Kidney epithelial cell (primary cell): ENCODE measurements at regions not wholly inside any gene's neighbourhood (a gene's known extent, or its start where the extent isn't known, plus 50 kb on each side); places are given as distances from the start of the nearest gene placed in this dataset.
"Not testable (repeated sequence)": the region's sequence is repeated elsewhere in the genome, so short reads cannot be mapped to it uniquely, and the experiment has no call there.

Experiments used
- DNase-seq: peaks from one replicate; pipeline ENCODE4 v3.0.0-alpha.2; 2010; ENCODE audit warnings: low read depth
- H3K27me3 ChIP-seq: 2 replicates; pipeline ENCODE4 v1.6.0; 2011; ENCODE audit warnings: low read length; ENCODE audit not compliant: control insufficient read depth, insufficient read depth
- H3K36me3 ChIP-seq: 2 replicates; pipeline ENCODE4 v1.5.1; 2011; ENCODE audit warnings: low read length; ENCODE audit not compliant: control insufficient read depth, insufficient read depth
- H3K4me3 ChIP-seq: 2 replicates; pipeline ENCODE4 v1.5.1; 2011; ENCODE audit warnings: low read depth, mild to moderate bottlenecking, control low read depth, low read length
- CTCF ChIP-seq: IDR thresholded peaks from 2 replicates; pipeline ENCODE4 v1.5.1; 2011; ENCODE audit warnings: mild to moderate bottlenecking, moderate library complexity, low read length, control low read depth, inconsistent platforms; ENCODE audit not compliant: insufficient read depth, poor library complexity, severe bottlenecking

DNA sequence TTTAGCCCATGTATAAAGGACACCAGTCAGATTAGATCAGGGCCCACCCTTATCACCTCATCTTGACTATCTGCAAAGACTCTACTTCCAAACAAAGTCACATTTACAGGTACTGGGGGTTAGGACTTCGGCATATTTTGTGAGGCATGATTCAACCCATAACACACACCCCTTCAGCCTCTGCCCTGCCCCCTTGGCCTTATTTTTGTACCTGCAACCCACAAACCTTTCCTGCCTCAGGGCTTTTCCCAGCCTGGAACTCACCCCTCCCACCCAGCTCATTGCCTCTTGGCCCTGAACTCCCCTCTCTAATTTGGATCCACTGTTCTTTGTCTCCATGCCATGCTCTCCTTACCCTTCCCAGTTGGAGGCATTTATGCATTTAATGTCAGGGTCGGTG lies 1116.9 kb downstream of the TBC1D22A start:
- Histone ChIP-seq H3K36me3 (no peaks in the 10 kb centered on the region), H3K4me3 (no peak overlapping the region), H3K27me3 (no peaks in the 10 kb centered on the region)
- no peak for TF ChIP-seq CTCF
- DNase-seq: no peak

DNA sequence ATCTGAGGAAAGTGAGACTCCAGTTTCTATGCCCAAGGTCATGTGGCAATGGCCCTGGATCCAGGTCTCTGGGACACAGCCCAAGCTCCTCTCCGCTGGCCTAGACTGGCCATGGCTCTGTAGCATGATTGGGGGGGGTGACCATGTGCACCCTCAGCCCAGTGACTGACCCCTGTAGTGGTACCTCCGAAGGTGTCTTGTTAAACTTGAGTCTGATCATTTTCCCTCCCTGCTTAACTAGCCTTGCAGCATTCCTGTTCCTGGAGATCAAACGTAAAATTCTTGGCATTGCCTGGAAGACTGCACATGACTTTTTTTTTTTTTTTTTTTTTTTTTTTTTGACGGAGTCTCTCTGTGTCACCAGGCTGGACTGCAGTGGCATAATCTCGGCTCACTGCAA lies 1116.0 kb downstream of the TBC1D22A start:
- DNase-seq: no peak
- Histone ChIP-seq H3K27me3 (no peaks in the 10 kb centered on the region), H3K36me3 (no peaks in the 10 kb centered on the region), H3K4me3 (no peak overlapping the region)
- no peak for TF ChIP-seq CTCF

DNA sequence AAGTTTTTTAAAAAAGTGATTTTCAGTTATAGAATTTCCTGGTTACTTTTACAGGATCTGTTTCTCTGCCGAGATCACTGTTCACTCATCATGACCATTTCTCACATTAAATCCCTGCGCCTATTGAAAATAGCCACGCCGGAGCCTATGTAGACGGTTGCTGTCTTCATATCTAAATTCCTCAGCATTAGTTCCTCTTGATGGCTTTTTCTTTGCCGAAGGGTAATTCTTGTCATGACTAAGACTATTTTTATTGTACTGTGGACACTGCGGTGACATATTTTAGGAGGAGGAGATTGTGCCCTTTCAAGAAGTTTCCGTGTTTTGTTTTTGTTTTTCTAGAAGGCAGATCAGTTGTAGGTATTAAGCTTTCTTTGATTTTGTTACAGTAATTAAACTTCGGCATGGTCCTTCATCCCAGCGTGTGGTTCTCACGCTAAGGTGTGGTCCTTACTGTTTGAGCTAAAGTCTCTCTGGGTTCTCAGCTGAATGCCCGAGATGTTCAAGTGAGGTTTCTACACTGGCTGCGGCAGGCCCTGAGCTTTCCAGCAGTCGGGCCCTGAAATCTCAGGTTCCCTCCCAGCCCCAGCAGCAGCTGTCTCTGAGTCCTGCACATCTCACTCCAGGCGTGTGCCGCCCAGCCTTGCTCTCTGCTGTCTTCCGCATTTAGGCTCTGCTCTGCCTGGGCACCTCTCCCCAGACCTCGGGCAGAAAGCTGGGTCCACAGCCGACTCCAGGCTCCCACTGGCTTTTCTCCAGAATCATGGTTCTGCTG lies 1110.5 kb downstream of the TBC1D22A start:
- H3K4me3 ChIP-seq: no peak overlapping the region
- TF ChIP-seq CTCF: no peak
- no peak for DNase-seq
- H3K36me3 ChIP-seq: no peaks in the 10 kb centered on the region
- no peaks in the 10 kb centered on the region for H3K27me3 ChIP-seq

DNA sequence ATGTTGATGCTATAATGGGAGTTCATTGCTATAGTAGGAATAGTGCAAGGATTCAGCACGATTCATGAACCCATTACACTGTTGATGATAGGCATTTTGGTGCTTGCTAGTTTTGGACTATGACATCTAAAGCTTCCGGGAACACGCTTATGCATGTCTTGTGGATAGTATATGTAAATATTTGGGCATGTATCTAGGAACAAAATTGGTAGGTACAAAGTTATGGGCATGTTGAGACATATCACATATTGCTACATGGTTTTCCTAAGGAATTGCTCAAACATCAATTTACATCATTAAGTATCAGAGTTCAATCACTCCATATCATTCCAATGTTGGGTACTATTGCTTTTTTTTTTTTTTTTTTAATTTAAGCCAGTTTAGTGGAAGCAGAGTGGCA lies 1103.2 kb downstream of the TBC1D22A start:
- TF ChIP-seq CTCF: no peak
- no peaks in the 10 kb centered on the region for H3K27me3 ChIP-seq
- DNase-seq: no peak
- H3K4me3 ChIP-seq: no peak overlapping the region
- H3K36me3 ChIP-seq: no peaks in the 10 kb centered on the region

DNA sequence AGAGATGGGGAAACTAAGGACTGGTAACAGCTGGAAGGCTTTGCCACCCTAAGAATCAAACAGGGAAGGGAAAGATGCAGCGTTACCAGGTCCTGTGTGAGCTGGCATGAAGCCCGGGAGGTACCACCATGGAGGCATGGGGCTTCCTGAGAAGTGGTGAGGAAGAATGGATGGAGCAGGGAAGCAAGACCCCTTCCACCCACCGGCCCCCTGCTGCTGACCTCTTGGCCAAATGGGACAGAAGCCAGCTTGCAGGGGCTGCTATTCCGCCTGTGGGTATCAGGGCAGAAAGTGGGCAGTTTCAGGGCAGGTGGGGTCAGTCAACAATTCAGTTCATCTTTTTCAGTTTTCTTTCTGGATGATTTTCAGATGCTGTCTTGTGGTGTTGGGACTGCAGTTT lies 1099.9 kb downstream of the TBC1D22A start:
- no peak overlapping the region for H3K4me3 ChIP-seq
- TF ChIP-seq CTCF: no peak
- no peaks in the 10 kb centered on the region for H3K36me3 ChIP-seq
- H3K27me3 ChIP-seq: no peaks in the 10 kb centered on the region
- DNase-seq: no peak

DNA sequence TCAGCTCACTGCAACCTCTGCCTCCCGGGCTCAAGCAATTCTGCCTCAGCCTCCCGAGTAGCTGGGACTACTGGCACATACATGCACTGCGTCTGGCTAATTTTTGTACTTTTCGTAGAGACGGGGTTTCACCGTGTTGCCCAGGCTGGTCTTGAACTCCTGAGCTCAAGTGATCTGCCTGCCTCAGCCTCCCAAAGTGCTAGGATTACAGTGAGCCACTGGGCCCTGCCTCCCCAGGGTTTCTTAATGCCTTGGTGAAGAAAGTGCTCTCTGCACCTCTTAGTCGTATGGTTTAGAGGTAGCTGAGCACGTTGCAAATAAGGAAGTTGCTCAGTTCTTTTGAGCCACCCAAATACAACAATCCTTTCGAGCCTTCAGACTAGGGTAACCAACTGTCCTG lies 1098.5 kb downstream of the TBC1D22A start:
- H3K4me3 ChIP-seq, DNase-seq, H3K27me3 ChIP-seq, H3K36me3 ChIP-seq: not testable (repeated sequence)
